ENCODE measurements at regions not wholly inside any gene's neighbourhood (a gene's known extent, or its start where the extent isn't known, plus 50 kb on each side); places are given as distances from the start of the nearest gene placed in this dataset.
"Not testable (repeated sequence)": the region's sequence is repeated elsewhere in the genome, so short reads cannot be mapped to it uniquely, and the experiment has no call there.

DNA sequence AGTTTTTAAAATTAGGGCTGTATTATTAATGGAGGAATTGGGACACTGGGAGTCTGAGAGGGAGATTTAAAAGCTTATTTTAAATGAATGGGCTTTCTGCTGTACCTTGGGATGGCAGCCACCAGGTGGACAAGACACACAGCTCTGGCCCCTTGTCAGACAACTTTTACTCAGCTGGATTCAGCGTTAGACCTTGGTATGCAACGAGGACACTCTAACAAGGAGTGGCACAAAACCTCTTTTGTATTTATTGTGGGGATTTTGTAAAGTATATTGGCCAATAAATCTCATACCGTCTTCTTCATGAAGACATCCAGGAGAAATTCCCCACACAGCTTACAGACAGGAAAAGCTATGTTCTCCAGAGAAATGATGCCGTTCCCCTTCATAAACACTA, 105.7 kb downstream of the LCA5 start:
- no peak for DNase-seq (ENCODE audit: low read depth in 3 of 3, low spot score in 2 of 3)

DNA sequence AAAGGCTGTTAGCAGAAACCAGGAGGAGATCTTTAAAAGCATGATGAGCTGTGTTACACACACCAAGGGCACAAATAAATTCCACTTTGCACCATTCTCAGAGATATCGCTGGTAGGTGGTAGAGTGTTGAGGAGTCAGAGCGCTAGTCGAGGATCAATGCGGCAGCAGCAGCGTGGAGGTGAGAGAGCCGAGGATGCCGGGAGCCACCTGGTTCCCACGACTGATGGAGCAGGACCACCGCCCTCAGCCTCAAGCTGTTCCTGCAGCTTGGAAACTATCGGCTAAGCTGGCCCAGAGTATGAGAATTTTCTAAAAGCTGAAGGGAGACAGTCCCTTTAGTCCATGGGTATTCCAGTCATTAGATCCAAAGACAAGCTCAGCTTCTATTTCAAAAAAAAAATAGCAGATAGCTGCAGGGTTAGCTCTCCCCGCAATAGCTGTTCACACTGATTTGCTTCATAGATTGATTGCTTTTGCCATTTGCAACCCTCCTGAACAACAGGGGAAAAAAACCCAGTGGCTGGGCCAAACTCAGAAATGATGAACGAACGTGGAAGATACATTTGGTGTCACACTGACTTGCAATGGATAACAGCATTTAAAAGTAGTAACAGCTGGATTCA, 106.2 kb downstream of the LCA5 start:
- no peak for DNase-seq (ENCODE audit: low read depth in 3 of 3, low spot score in 2 of 3)

DNA sequence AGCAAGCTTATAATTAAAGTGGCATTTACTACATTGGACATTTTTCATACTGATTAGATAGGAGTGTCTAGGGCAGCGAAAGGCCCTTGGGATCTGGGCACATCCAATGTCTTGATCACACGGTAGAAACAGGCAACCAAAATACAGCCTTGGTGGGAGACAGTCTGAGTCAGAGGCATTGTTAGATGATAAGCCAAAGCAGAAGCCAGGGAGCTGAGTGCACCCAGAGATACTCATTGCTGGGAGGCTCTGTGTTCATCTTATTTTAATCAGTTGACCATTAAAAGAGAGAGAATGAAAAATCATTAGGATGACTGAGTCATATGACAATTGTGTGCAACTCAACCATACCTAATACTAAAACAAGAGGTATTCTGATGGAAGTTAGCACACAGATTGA, 109.5 kb downstream of the LCA5 start:
- DNase-seq (ENCODE audit: low read depth in 3 of 3, low spot score in 2 of 3) = no peak

DNA sequence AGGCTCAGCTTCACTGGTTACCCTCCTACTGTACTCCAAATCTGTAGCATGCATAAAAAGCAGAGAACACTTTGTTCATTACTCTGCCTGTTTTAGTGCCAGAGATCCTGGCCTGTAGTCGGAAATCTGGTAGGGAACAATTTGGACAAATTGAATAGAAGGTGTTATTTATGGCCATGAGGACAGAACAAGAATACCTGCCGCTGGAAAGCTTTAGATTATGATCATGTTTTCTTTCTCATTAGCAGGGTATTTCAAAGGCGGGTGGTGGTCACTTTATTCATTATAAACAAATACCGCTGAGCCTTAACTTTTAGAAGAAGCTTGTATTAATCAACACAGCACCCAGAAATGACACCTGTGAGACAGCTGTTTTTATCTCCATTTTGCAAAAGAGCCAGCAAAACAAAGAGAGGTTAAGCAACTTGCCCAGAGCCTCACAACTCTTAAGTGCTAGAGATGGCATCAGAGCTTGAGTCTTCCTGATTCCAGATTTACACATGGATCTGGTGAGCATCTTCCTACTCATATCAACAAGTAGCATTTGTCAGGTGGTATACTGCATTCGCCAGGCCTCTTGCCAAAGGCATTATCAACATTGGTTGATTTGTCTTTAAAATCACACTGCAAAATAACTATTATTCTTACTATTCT, 110.5 kb downstream of the LCA5 start:
- no peak for DNase-seq (ENCODE audit: low read depth in 3 of 3, low spot score in 2 of 3)

DNA sequence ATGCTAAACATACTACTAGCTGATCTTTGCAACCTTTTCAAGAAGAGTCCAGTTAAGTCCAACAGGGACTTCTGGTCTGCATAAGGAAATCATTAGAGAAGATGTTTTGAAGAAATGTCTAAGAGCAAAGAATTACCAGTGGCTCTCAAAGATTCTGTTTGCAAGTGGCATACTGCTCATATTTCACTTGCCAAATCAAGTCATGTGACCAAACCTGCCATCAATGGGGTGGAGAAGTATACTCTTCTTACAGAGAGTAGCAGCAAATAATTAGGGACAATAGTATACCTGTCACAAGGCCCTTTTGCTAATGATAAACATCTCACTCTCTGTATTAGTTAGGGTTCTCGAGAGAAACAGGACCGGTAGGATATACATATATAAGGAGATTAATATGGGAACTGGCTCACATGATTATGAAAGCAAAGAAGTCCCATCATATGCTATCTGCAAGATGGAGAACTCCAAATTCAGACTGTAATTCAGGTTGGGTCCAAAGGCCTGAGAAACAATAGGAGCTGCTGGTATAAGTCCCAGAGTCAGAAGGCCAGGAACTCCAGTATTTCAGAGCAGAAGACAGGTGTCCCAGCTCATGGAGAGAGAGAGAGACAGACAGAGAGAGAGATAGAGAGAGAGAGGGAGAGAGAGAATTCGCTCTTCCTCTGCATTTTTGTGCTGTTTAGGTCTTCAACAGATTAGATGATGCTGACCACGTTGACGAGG, 111.5 kb downstream of the LCA5 start:
- no peak for DNase-seq (ENCODE audit: low read depth in 3 of 3, low spot score in 2 of 3)

DNA sequence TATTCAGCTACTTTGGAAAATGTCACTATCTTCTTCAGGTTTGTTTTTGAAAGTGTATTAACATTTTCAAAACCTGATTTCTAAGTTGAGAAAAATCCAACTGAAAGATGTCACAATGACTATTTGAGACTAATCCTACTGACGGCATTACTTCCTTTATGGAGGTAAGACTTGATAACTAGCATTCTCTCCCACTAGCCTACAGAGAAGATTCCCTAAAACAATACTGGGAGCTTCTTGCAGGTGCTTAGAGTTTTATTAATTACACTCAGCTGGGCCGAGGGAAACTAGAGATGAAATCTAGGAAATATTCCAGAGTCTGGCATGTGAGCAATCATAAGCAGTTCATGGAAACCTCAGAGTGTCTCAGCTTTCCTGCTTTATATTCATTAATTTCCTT, 114.0 kb downstream of the LCA5 start:
- DNase-seq (ENCODE audit: low read depth in 3 of 3, low spot score in 2 of 3) = no peak

DNA sequence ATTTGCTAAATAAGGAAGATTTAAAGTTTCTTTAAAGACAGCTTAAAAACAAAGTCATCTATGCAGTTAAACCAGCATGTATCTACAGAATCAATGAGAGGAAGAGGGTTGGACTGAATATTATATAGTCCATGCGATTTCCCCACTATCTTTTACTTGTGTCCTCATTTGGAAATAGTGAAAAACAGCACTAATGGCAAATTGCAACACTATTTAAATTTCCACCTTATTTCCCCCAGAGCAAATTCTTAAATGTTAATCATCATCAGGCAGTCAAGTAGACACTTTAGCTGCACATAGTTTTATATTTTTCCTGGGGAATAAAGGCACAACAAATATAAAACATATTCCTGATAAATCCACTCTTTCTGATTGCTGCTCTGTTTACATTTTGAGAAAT, 114.6 kb downstream of the LCA5 start:
- DNase-seq (ENCODE audit: low read depth in 3 of 3, low spot score in 2 of 3) = no peak

DNA sequence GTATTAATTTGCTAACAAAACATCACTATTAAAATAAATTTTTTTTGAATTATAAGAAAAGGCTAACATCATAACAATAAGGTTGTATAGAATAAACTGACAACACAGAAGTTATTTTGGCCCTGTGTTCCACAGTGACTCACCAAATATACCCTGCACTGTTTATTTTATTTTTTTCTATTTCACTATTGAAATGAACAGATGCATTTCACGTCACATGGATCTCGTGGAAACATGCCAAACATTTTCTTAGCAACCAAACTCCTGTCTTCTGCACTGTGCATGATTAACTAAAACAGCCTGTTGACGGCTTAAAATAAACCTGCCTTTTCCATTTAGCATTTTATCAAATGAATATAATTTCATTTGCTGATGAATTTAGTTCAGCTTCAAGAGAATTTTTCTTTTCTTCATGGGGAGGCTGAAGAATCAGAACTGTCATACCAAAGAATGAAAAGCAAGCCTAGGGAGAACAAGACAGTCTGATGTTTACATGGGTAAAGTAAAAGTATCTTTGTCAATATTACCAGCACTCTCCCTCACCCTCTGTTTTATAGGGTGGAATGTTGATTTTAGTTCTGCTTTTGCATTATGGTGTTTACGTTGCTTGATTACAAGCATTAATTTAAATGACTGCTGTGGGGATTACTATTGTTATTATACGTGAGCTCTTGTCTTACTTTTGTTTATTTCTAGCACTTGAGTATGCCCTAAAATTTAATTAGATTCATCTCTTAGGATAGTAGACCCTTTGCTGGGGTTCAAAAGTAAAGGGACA, 115.3 kb downstream of the LCA5 start:
- DNase-seq (ENCODE audit: low read depth in 3 of 3, low spot score in 2 of 3) = peak; percentile 61 to 74 (median 69)

DNA sequence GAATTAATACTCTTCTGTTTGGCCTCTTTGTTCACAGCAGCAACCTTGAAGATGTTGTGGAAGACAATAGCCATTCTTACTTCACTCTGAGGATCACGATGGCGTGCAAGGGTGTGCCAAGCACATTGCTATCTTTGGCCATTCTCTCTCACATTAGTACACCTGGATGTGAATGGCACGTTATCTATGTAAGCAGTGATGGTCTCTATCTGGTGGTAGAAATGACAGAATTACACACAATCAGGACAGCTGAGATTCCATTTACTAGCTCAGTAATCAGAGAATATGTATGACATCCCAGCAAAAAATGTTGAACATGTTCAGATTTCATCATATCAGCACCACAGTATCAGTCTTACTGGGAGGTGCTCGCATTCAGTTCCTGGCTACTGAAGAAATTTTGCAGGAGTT, 116.2 kb downstream of the LCA5 start:
- no peak for DNase-seq (ENCODE audit: low read depth in 3 of 3, low spot score in 2 of 3)

DNA sequence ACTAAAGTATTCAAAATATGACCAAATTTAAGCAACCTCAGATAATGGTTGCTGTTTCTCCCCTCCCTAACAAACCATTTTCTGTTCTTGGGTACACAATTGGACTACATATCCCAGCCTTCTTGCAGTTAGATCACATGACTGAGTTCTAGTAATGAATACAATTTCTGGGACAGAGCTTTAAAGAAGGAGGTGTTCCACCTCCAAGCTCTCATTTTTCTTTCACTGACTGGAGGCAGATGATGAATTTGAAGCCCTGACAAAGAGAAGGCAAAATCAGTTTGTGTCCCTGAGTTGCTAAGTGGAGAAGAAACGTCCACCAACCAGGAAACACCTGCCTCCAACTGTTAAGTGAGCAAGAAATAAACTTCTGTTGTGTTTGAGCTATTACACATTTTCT, 117.2 kb downstream of the LCA5 start:
- DNase-seq (ENCODE audit: low read depth in 3 of 3, low spot score in 2 of 3) = no peak

DNA sequence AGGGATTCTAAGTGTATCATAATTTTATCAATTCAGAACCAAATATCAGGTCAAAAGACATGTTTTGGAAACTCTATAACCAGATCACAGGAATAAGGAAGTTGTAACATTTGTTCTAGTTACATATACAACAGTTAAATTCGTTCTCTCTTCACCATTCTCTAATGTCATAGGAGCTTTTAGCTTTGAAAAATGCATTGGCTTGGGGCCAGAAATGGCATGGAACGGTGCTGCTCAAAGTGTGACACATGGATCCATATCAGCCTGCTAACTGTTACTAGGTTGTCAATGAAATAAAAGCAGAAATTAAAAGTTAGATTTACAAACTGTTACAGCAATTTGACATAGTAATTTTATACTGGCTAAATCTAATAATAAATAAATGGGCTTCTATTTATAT, 120.3 kb downstream of the LCA5 start:
- no peak for DNase-seq (ENCODE audit: low read depth in 3 of 3, low spot score in 2 of 3)

DNA sequence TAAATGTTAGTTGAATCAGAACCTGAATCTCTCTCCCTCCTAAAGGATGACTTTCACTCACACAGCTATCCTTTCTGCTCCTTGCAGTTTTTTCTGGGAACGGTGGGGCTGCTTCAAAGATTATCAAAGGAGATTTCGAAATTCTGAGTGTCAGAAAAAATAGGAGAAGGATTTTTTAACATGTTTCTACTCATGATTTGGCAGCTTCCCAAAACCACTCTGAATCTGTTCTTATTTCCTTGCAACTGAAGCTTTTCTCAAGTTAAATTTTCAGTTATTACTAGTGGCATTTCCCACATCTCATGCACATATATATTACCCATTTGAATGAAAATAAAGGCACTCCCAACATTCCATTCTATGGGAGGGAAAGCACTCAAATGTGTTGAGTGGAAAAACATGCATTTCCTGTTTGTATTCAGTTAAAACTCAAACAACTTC, 123.6 kb downstream of the LCA5 start:
- DNase-seq (ENCODE audit: low read depth in 3 of 3, low spot score in 2 of 3) = no peak

DNA sequence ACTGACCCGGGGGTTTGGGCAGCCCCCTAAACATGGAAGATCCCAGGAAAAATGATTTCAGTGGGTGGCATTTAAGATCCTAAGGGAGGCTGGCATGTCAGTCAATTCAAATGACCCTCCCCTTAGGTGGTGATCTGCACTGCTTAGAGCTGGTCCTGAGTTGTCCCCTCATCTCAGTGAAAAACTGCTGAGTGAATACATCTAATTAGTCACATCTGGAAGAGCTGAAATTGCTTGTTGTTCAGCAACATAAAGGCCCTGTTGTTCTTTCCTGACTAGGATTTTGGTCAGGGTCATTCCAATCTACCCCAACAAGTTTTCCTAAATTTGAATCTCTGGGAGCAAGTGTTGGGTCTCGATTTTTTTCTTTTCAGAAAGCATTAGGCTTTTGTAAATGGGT, 126.4 kb downstream of the LCA5 start:
- no peak for DNase-seq (ENCODE audit: low read depth in 3 of 3, low spot score in 2 of 3)

DNA sequence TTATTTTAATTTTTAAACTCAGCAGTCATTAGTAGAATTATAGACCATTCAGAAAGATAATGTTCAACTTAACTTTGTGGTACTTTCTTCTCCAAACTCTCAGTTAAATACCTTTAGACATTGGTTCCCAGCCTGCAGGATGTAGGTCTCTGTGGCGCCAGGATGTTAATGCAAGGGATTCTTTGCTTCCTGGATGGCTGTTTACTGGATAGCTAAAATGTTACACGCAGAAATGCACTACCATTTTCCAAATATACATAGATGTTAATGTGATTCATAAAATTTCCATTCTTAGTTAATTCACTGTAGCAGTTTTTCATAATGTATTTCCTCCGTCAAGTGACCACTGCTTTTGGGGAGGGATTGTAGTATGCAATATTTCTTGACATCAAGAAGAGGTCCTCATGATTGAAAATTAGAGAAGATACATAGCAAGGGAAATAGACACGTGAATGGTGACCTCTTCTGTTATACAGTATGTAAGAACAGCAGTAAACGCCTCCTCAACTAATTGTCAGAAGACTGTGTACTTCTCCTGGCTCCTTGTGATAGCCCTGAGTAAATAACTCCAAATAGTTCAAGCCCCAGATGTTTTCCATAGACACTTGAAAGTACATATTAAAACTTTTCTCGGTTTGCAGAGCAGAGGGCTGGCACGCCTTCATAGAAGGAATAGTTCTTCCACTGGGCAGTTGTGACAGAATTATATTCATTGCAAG, 128.8 kb downstream of the LCA5 start:
- DNase-seq (ENCODE audit: low read depth in 3 of 3, low spot score in 2 of 3) = no peak

DNA sequence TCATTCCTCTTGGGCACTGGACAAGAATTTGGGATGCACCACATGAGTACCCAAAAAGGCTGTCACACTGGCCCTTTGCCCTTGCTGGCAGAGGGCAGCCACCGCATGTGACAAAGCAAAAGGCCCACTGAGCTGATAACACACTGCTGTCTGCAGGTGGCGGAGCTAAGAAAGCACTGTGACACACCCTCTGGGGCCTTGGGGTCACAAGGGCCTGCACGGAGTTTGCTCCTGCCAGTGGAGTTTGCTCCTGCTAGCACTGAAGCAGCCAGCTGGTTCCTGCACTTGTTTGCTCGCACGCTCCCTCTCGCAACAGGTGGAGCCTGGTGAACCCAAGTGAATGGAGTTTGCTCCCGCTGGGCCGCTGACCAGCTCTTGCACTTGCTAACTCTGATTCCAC, 132.6 kb downstream of the LCA5 start:
- DNase-seq (ENCODE audit: low read depth in 3 of 3, low spot score in 2 of 3) = no peak

DNA sequence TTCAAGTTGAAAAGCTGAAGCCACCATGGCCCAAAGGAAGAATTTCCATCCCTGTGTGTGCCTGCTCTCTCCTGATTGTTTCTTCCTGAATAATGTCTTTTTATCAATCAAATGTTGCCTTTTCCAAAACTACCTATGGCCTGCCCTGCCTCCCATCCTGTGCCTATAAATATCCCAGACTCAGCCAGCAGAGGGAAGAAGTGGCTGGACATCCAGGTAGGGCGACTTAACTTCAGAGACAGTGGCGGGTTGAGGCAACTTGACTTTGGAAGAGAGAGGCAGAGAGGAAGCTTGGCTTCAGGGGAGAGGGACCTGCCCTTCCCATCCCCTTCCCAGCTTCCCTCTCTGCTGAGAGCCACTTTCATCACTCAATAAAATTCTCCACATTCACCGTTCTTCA, 133.0 kb downstream of the LCA5 start:
- DNase-seq (ENCODE audit: low read depth in 3 of 3, low spot score in 2 of 3) = no peak

DNA sequence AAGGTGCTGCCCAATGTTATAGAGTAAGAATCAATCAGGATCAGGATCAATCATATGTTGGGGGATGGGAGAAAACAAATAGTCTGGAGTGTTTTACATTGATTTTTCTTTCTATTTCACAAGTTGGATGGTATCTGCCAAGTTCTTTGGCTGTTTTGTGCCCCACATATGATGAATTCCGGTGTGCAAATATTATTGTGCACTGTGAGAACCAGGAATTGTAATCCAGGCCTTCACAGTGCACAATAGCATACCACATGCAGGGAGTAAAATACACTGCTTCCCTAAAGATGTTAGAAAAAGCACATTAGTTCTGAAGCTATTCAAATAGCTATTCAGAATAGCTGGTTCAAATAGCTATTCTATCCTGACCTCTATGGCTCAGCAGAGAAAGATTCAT, 133.7 kb downstream of the LCA5 start:
- no peak for DNase-seq (ENCODE audit: low read depth in 3 of 3, low spot score in 2 of 3)

DNA sequence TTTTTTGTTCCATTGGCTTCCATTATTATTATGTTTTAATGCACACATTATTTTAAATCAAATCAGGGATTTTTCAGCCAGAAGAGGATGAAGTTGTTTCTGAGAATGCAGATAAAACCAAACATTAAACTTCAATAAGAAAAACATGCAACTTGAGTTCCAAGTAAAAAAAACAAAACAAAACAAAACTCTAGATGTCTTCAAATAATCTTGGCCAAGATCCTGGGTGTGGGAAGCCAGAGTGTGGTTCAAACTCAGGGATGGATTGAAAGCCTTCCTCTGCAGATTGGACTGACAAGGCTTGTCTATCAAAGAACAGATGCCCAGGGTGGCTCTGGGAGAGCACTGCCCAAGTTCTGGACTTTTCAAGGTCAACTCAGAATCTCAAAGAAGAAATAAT, 134.1 kb downstream of the LCA5 start:
- no peak for DNase-seq (ENCODE audit: low read depth in 3 of 3, low spot score in 2 of 3)

DNA sequence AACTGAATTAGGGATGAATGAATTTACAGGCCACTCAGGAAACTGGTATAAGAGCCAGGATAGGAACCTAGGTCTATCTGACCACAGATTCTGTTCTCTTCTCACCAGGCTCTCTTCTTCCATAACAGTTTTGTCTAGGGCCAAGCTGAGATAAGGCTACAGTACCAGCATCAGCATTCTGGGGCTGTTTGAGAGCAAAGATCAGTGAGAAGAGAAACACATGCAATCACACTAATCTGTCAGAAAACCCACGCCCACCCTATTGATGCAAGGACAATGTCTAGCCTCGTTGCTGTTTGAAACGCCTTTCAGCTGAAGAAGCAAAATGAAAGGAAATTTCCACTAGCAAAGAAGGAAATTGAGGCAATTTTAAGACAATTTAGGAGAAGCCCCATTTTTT, 137.7 kb downstream of the LCA5 start:
- no peak for DNase-seq (ENCODE audit: low read depth in 3 of 3, low spot score in 2 of 3)

DNA sequence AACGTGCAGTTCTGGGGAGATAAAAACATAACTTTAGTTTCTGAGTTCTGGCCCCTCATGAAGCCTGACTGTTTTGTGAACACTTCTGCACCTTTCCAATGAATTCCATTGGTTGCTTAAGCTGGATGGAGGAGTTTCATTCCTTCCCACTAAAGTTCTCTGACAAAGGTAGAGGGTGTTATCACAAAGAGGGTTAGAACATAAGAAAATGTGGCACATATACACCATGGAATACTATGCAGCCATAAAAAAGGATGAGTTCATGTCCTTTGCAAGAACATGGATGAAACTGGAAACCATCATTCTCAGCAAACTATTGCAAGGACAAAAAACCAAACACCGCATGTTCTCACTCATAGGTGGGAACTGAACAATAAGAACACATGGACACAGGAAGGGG, 138.6 kb downstream of the LCA5 start:
- not testable (repeated sequence) for DNase-seq (ENCODE audit: low read depth in 3 of 3, low spot score in 2 of 3)

DNA sequence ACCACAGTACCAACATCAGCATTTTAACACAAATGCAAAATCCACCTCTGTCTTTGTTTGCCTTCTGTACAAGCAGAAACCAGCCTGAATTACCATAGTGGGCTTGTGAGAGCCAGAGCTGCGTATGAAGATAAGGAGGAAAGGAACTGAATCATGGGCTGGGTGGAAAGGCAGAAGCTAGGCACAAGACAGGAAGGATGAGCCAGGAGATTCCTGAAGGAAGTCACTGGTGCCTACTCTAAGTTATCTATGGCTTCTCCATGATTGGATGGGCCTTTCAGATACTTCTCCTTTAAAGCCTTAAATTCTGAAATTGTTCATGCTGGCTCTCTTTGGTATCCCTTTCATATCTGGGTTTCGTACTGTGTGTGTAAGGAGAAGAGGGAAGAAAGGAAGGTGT, 140.6 kb downstream of the LCA5 start:
- DNase-seq (ENCODE audit: low read depth in 3 of 3, low spot score in 2 of 3) = no peak
